ENCODE measurements at regions not wholly inside any gene's neighbourhood (a gene's known extent, or its start where the extent isn't known, plus 50 kb on each side); places are given as distances from the start of the nearest gene placed in this dataset.

GRCh38 chr14:105853089-105853906 is 326.9 kb downstream of the TMEM121 start:
- TF ChIP-seq POLR2A (IDR thresholded peaks at IDR 0.05; ENCODE audit: extremely low read depth, insufficient read length) (no peak), CTCF (IDR thresholded peaks at IDR 0.05; ENCODE audit: low read depth, low read length) (no peak)

Data from NB4 (cell line).